ENCODE measurements at regions not wholly inside any gene's neighbourhood (a gene's known extent, or its start where the extent isn't known, plus 50 kb on each side); places are given as distances from the start of the nearest gene placed in this dataset.

- DNase-seq = no peak
These were observed 69.2 kb upstream of the GLI2 start for GRCh38 chr2:120666433-120666832.

GRCh38 chr2:120667981-120668380, 67.7 kb upstream of the GLI2 start:
- no peak for DNase-seq

- DNase-seq = peak; percentile 69
These were observed 66.3 kb upstream of the GLI2 start for GRCh38 chr2:120669121-120669952.

GRCh38 chr2:120669971-120670370, 65.7 kb upstream of the GLI2 start:
- DNase-seq = no peak

- no peak for DNase-seq
These were observed 65.3 kb upstream of the GLI2 start for GRCh38 chr2:120670371-120670770.

- no peak for DNase-seq
These were observed 64.7 kb upstream of the GLI2 start for GRCh38 chr2:120670771-120671480.

- no peak for DNase-seq
These were observed 63.0 kb upstream of the GLI2 start for GRCh38 chr2:120672526-120673204.

GRCh38 chr2:120673205-120673550, 62.5 kb upstream of the GLI2 start:
- DNase-seq = no peak

GRCh38 chr2:120673571-120674061, 62.1 kb upstream of the GLI2 start:
- no peak for DNase-seq

- no peak for DNase-seq
These were observed 61.2 kb upstream of the GLI2 start for GRCh38 chr2:120674246-120675170.

GRCh38 chr2:120675460-120676130, 60.1 kb upstream of the GLI2 start:
- DNase-seq = peak; percentile 51

- DNase-seq = no peak
These were observed 58.4 kb upstream of the GLI2 start for GRCh38 chr2:120677221-120677620.

- no peak for DNase-seq
These were observed 57.9 kb upstream of the GLI2 start for GRCh38 chr2:120677696-120678247.

GRCh38 chr2:120678251-120678650, 57.4 kb upstream of the GLI2 start:
- peak; percentile 60 for DNase-seq

- no peak for DNase-seq
These were observed 56.7 kb upstream of the GLI2 start for GRCh38 chr2:120678926-120679325.

- no peak for DNase-seq
These were observed 56.1 kb upstream of the GLI2 start for GRCh38 chr2:120679526-120679925.

GRCh38 chr2:120680136-120680761, 55.4 kb upstream of the GLI2 start:
- peak; percentile 82 for DNase-seq

- DNase-seq = no peak
These were observed 54.5 kb upstream of the GLI2 start for GRCh38 chr2:120681181-120681580.

GRCh38 chr2:120681696-120682288, 53.9 kb upstream of the GLI2 start:
- no peak for DNase-seq

- DNase-seq = no peak
These were observed 53.0 kb upstream of the GLI2 start for GRCh38 chr2:120682654-120683053.
